HS-5 (cell line): ENCODE measurements at regions not wholly inside any gene's neighbourhood (a gene's known extent, or its start where the extent isn't known, plus 50 kb on each side); places are given as distances from the start of the nearest gene placed in this dataset.

ENCODE experiments used
- DNase-seq: peaks from one replicate; pipeline ENCODE4 v3.0.0-alpha.2; 2012; ENCODE audit warnings: low read depth

DNA sequence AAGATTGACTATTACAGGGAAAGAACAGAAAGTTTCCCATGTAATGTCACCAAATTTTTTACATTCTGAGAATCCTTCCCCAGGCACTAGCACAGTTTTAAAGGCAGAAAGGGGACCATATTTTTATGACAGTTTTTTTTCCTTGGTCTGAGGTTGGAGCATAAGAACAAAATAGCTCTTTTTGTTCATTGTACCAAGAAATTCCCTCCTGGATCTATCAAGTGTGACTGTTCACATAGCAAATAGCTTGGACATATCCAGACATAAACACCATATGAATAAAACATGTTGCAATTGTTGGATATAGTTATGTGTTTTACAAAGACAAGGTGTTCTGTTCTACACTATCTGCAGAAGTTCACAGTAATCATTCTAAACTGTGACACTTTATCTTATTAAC, 182.4 kb upstream of the ADGRL2 start:
- DNase-seq = no peak

DNA sequence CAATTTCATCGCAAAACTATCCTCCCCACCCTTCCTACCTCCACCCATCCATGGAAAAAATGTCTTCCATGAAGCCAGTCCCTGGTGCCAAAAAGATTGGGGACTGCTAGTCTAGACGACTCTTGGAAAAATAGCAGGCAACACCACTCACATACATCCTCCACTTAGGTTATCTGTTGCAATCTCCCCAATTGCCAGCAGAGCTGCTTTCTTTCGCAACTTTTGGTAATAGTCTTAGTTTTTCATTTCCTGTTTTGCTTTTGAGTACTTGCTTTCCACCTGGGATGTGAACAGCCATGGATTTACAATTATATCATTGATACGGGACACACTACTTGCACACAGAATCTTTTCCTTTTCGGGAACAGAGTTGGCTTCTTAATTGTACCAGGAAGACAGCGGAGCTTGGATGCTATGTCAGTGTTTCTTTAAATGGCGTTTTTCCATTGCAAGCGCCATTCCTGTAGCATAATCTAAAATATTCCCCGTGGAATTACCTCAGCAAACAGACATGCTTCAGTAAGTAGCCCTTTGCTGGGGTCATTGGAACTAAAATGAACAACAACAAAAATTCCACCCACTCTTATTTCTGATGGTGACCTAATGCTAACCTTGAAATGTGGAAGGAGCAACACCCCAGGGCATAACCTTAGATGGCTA, 183.3 kb upstream of the ADGRL2 start:
- peak; percentile 1 for DNase-seq

DNA sequence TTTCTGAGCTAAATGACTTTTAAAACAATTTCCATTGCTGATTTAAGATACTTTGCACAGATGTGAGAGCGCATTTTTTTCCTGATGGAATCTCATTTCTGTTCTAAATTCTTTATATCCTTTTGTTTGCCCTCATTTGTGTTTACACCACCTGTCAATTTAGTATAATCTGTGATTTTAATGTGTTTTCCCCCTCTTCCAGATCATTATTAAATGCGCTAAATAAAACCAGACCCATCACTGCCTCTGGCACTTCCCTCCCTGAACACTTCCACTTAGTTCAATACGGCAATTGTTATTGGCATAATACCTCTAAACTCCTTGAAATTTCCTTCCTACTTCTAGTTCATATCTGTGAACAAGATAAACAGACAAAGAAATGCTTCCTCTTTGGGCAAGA, 186.9 kb upstream of the ADGRL2 start:
- DNase-seq = no peak

DNA sequence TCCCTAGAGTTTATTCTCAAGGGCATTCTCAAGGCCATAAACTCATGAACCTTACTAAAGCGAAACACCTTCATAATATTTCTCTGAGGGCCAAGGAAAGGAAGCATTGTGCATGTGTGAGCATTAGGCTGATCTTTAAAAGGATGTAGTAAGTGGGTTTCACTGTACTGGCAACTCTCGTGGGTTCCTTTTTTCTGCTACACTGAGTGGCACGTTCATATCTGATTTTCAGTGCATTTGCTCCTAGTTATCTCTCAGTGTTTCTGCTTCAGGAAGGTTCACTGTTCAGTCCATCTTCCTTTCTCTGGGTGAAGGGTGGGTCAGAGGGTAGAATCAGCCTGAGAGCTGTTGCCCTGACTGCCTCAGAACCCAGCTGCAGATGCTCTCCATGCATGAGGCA, 192.8 kb upstream of the ADGRL2 start:
- no peak for DNase-seq

DNA sequence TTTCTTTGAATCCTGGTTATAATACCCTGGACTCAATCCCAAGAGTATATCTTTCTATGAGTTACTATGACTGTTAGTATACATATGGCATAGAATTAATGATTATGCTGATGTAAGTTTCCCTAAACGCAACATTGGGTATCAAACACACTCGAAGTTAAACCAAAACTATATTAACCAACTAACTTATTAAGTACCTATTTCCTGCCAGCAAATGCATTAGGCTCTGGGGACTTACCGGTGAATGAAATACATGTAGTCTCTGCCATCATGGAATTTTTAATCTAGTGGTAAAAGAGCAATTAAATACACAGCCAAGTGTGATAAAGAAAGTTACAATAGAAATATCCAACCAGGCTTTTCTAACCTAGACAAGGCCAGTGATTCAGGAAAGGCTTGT, 193.6 kb upstream of the ADGRL2 start:
- no peak for DNase-seq

DNA sequence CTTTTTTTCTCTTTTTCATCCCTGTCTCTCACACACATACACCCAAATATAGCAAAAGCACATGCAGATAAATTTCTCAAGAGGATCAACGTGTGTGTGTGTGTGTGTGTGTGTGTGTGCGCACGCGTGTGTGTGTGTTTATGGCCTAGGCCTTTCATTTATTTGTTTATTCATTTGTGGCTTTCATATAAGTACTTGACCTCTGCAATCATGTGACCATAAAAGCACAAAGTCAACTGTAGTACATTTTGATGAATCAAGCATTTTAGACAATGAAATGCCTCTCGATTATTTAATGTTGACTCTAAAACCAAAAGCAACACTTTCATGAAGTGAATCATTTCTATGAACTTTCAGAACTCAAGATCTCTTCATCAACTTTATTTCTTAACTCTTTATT, 194.1 kb upstream of the ADGRL2 start:
- DNase-seq = no peak

DNA sequence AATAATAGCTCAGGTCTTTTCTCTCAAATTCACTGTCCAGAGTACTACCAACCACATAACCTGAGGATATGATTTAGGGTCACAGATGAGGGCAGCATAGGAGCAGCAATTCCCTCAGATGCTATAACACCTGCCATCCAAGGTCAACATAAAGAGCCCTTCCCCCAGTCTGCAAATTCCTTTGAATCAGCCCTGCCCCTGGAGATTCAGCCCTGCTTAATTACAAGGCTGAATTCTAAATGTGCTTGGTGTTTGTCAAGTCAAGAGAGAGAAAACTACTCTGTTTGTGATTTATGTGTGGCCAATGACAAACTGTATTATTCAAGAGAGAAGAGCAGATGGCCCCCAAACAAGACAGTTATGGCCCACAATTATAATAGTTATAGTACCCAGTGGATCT, 195.7 kb upstream of the ADGRL2 start:
- DNase-seq = no peak

DNA sequence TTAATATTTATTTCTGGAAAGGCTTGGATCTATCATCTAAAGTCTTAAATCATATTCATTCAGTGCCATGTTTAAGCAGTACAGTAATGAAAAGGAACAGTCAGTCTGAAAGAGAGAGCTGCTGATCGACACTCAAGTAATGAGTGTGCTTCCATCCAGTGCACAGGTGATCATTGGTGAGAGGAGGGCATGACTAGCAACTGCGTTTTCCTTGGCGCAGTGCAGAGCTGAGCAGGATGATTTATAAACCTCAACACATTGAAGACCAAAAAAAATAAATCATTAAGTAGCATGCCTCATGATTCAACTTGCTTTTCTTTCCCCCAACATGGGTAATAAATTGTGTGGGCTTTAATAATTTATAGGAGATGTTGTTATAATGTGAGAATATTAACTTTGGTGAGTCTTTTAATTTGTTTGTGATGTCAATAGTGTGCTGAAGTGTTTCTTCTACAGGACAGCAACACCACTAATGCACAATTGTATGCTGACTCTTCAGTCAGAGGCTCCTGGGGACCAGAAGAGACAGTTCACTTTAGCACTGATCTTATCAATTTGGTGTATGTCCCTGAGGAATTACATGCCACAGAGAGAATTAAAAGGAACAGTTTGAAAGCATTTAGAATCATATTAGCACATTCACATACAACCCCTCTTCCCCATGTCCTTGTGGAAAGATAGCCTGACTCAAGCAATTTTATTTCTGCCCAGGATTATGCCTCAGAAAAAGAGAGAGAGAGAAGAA, 199.7 kb upstream of the ADGRL2 start:
- no peak for DNase-seq

DNA sequence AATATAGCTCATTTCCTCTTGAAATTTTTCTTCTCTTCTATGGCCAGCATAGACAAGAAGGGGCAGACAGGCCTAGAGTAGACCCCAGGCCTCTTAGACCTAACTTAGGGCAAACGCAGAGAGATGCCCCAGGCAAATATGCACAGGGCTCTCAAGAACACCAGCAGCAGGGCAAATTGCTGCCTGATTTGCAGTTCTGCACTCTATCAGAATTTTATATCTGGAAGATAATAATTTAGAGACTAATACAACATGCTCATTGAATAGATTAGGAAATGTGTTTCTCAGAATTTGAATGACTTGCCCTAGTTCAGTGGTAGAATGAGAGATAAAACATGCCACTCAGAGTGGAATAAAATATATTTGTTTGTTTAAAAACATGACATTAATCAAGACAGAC, 200.4 kb upstream of the ADGRL2 start:
- no peak for DNase-seq

DNA sequence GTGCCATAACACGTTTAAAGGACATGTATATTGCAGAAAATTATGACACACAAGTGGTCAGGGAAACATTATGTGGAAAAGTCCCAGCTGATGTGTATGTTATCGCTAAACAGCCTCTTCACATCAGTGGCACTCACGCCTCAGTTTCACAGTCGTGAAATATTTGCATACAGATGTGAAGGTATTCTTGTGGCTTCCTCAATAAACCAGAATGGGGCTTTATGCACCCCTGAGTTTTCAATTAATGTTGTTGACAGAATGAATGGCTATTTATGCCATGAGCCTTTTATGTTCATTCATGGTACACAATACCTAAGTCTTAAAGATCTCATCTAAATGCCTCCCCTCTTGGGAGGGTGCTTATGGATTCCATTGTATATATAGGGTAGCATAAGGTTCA, 202.1 kb upstream of the ADGRL2 start:
- no peak for DNase-seq

DNA sequence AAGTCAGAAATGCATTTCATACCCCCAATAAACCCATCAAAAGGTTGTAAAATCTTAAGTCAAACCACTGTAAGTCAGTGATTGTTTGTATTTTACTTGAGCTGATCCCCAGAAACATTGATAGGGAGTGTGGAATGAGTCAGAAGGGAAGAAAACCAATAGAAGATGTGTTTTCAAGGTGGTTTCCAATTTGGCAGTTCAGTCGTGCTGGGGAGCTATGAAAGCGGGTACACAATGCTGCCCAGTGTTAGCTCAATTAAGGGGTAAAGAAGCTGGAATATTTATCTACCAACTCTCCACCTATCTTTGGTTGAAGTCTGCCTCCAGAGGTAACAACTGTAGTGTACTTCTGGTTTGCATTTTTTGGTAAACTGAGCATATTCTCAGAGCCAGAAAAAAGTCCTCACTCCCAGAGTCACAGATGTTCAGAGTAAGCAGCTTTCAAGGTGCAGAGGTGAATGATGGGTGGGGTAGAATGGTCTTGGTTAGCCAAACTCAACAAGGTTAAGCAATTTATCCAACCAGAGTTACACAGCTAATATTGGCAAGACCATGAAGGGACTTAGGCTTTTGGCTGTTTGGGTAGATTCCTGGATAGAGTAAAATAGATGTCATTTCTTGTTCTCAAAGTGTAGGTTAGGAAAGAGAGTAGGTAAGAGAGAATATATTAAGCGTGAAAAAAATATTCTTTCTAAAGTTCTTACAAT, 202.9 kb upstream of the ADGRL2 start:
- DNase-seq = no peak

DNA sequence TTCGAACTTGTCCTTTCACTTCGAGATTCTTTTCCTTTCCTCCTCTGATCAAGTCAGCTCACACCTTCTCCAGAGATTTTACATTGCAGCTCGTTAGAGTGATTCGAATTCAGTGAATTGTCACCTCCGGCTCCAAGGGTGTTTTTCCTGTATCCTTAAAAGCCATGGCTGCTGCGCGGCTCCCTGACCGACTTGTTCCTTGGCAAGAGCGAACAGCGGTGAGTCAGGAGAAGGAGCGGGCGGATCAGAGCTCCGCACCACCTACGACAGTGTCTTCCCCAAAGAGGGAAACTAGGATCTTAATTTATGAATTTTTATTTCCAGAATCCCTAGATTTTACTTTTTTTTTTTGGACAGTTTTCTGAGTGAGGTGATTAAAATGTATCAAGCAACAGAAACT, 204.4 kb upstream of the ADGRL2 start:
- no peak for DNase-seq

DNA sequence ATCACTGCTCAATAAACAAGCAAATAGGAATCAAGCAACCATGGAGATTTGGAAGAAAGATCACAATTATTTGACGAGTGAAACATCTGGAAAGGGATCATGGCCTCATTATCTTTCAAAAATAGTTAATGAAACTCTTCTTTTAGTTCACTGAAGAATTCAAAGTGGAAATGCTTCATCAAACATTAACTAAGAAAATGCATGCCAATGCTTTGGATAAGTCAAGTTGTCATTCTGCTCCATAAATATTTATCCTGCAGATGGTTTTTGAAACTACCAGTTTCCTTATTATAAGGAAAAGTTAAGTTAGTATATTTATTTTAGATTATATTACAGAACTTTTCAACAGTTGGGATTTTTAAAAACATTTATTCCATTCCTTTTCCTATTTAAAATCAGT, 206.5 kb upstream of the ADGRL2 start:
- no peak for DNase-seq

DNA sequence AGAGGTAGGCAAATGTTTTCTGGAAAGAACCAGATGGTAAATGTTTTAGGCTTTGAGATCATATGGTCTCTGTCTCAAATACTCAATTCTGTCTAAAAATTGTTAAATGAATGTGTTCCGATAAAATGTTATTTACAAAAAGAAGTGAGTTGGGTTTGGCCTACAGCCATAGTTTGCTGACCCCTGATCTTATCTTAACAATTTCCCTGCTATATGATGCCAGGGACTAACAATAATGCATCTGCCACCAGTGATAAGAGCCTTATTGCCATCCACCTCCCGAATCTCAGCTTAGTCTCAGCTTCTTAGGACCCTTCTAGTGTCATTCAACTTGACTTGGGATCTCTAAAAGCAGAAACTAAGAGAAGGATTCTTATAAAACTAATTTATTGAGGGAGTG, 208.5 kb upstream of the ADGRL2 start:
- no peak for DNase-seq

DNA sequence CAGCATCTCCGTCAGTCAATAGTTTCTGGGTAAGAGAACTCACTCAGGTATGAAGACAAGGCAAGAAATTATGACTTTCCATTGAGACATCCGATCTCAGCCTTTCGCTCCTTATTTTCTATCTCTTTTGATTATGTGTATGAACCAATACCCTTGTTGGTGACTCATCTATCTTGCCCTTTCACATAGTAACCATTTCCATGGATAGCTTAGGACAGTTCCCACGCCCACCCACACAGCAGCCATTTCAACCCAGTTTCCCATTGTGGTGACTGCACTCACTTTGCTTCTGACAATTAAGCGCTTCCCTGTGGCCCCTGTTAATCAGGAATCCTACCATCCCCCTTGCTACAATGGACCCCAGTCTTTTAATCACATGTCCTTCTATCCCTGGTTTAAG, 210.6 kb upstream of the ADGRL2 start:
- no peak for DNase-seq

DNA sequence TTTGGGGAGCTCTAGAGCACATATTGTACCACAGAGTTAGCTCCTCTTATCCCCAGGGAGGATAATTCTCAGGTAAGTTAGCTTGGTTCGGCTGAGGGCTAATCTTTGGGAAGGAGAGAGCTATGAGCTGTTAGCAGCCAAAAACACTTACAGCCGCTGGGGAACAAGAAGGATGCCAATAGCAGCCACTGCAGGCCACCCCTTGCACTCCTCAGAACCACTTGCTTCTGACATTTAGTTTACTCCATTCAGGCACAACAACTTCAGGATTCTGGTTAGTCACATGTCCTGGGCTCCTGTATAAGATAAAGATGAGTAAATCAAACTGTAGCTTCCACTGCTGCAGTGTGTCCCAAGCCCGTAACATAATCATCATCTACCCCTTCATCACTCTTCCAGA, 212.6 kb upstream of the ADGRL2 start:
- no peak for DNase-seq

DNA sequence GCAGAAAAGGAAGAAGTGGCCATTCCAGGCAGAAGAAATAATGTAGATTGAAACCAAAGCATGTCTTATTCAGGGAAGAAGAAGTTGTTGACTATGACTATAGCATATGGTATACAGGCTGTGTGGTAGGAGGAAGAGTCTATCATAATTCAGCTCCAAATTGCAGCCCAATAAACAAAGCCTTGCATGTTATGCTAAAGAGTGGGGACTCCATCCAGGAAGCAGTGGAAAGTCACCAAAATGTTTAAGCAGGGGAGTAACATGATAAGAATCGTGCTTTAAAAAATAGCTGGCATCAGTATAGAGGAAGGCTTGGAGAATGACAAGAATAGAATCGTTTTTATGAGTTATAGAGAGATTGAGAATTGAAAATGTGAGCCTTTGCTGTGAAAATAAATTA, 213.3 kb upstream of the ADGRL2 start:
- DNase-seq = no peak

DNA sequence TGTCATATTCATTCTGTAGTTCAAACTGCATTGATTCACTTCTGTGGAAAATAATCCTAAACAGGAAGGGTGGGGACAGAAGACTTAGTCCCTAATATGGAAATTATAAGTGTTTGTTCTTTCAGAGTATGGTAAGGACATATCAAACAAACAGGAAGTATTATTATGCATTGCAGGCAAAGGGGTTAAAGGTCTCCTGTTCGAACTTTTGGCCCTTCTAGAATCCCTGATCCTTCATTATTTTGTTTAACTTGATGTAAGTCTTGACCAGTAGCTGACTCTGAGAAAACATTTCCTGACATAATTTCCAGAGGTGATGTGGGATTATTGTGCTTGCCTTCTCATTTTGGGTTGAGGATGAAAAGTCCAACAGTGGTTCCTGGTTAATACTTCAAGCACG, 215.4 kb upstream of the ADGRL2 start:
- DNase-seq = no peak

DNA sequence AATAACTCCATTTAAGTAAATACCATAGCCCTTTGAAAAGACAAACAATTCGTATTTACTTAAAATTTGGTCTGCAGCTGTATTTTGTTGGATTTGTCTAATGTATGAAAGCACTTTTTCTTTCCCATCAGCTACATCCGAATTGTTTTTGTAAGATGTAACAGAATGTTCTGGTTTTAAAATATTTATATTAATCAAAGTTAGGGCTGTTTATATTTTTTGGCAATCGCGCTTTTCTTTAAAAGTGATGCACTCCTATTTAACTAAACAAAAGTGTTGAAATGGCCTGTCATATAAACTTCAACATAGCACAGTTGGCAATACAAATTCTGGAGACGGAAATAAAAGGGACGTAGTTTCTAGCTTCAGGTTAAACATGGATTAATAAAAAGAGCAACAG, 216.3 kb upstream of the ADGRL2 start:
- no peak for DNase-seq

DNA sequence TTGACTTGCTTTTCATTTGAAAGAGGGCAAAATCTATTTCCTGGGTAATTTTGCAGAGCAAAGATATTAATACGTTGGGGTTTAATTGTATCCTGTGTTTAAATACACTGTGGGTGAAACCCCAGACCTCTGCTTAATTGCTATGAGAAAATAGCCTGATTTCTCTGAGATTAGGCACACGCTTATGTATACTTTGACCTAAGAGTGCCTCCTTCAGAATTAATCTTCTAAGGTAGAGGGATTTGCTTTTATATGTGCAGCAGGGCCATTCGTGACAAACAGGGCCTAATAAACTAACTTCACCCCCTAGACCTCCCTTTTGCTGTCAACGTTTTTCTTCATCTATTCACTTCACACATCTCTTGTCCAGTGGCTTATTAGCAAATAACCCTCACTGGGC, 216.9 kb upstream of the ADGRL2 start:
- no peak for DNase-seq

DNA sequence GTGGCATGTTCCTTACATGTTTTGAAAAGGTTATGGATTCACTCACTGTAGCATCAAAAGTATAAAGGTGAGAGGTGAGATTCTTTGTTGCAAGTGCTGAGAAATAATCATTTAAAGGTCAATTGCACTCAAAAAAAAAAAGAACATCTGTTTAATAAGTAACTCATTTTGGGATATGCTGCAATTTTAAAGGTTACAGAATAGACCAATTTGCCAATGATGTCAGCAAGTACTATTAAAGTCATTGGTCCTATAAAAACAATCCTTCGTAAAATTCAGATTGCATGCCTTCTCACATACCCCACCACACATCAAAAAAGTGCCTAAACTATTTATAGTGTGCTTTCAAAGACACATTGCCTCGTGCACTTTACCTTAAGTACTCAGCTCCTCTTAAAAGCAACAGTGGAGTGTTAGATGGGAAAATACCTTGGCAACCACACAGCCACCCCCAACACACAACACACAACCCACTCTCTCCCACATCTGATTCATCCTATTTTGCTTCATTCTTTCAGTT, 218.2 kb upstream of the ADGRL2 start:
- no peak for DNase-seq

DNA sequence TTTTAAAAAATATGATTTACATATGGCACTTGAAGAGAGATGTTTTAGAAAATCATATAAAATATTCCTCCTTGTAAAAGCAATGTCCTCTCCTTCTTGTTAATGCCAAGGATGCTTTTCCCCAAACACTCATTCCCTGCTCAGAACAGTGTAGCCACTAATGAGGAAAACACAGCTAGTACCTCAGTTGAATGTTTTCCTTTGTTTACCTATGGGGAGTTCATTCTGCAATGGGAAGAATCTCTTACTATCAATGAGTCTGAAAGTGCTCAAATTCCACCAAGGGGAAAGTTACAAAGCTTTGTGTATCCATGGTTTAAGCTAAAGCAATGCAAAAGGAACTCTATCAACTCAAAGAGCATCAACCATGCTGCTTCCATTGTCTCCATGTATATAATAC, 221.9 kb upstream of the ADGRL2 start:
- no peak for DNase-seq

DNA sequence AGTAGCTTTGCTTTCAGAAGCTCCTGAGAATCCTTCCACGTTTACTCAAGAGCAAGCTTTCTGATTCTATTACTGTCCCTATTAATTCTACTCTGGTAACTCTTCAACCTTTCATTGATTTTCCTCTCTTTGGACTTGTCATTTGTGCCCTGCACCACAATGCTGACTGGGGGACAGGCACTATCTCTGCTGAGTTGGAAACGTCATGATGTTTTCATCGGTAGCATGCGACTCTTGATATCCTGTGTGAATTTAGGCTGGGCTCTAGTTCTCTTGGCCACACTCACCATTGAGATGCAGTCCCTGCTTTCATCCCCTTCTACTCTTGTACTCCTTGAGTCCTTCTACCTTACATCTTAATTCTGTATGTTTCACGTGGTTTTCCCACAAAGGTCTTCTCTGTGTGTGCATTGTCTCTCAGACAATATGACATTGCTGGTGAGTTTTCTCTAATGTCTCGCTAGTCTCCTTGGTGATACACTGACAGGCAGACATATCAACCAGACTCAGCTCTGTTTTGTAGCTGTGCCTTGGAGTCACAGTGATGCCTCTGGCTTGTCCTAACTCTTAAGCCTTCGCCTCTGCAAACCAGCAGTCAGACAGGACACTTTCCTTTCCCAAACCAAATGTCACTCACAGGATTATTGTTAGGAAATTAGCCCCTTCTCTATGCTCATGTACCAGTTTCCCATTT, 223.6 kb upstream of the ADGRL2 start:
- no peak for DNase-seq
